GM12872 (cell line): ENCODE measurements at regions not wholly inside any gene's neighbourhood (a gene's known extent, or its start where the extent isn't known, plus 50 kb on each side); places are given as distances from the start of the nearest gene placed in this dataset.

Experiments
- CTCF ChIP-seq: IDR thresholded peaks from 3 replicates; pipeline ENCODE4 v1.5.1; 2011; ENCODE audit warnings: low read depth, mild to moderate bottlenecking, low read length, moderate library complexity; ENCODE audit not compliant: insufficient read depth

GRCh38 chr2:149814049-149814448 is 226.5 kb upstream of the MMADHC start:
- no peak for TF ChIP-seq CTCF

GRCh38 chr2:149808556-149808955 is 221.0 kb upstream of the MMADHC start:
- TF ChIP-seq CTCF, result no peak

- no peak for TF ChIP-seq CTCF
Observed at GRCh38 chr2:149806651-149807050, 219.1 kb upstream of the MMADHC start.

GRCh38 chr2:149800624-149801542 is 213.3 kb upstream of the MMADHC start:
- TF ChIP-seq CTCF, result no peak

- TF ChIP-seq CTCF, result 0 out of 3 replicates have a peak, but pooled peaks have one; percentile 15
Observed at GRCh38 chr2:149799013-149799705, 211.6 kb upstream of the MMADHC start.

GRCh38 chr2:149797030-149797429 is 209.5 kb upstream of the MMADHC start:
- no peak for TF ChIP-seq CTCF

- no peak for TF ChIP-seq CTCF
Observed at GRCh38 chr2:149789549-149789948, 202.0 kb upstream of the MMADHC start.
